SK-N-MC (cell line): ENCODE measurements at regions not wholly inside any gene's neighbourhood (a gene's known extent, or its start where the extent isn't known, plus 50 kb on each side); places are given as distances from the start of the nearest gene placed in this dataset.

ENCODE experiments used
- EZH2 ChIP-seq: fragments of 200-600 bp; sonication (generic); IDR thresholded peaks from one replicate; pipeline ENCODE4 v1.6.1; 2017; ENCODE audit warnings: antibody characterized with exemption
- FOXP2 ChIP-seq: optimal IDR thresholded peaks from 2 replicates; pipeline ENCODE3; 2011; ENCODE audit warnings: mild to moderate bottlenecking, moderate library complexity; ENCODE audit not compliant: insufficient read depth; ENCODE audit errors: extremely low read length, control extremely low read depth
- POLR2AphosphoS5 ChIP-seq: IDR thresholded peaks from 2 replicates; pipeline ENCODE4 v1.6.1; 2012; ENCODE audit warnings: mild to moderate bottlenecking, low read depth, low read length, borderline replicate concordance

- TF ChIP-seq POLR2AphosphoS5 (no peak), EZH2 (no peak), FOXP2 (no peak)
Observed at GRCh38 chr21:28186604-28187003, 806.1 kb downstream of the LTN1 start.
